ENCODE measurements at regions not wholly inside any gene's neighbourhood (a gene's known extent, or its start where the extent isn't known, plus 50 kb on each side); places are given as distances from the start of the nearest gene placed in this dataset.

- no peak for ATAC-seq
Measured at GRCh38 chr4:152029631-152030030, 268.8 kb upstream of the GATB start.

GRCh38 chr4:152028131-152028530, 267.3 kb upstream of the GATB start:
- 91 to 100% (median 93%) methylated on average over 1 of the region's 1 CpG for WGBS, 4 donors
- H3K27me3 ChIP-seq, result no peaks in the 10 kb centered on the region
- ATAC-seq, result no peak
- H3K36me3 ChIP-seq, result no peaks in the 10 kb centered on the region
- no peaks in the 10 kb centered on the region for H3K9me3 ChIP-seq
- TF ChIP-seq POLR2A (IDR thresholded peaks at IDR 0.05) (no peak), CTCF (IDR thresholded peaks at IDR 0.05) (no peak)
- DNase-seq, result no peak
- H3K4me3 ChIP-seq, result no peak overlapping the region
- intact Hi-C loops (cut with DNase I), result no loop called here
- no peak overlapping the region for H3K27ac ChIP-seq
- H3K4me1 ChIP-seq, result peaks cover 0 to 8% (median 0%) of the 10 kb centered on the region in 12 donors

More at GRCh38 chr4:152029631-152030030, 268.8 kb upstream of the GATB start:
- Histone ChIP-seq H3K4me3 (no peak overlapping the region), H3K27me3 (no peaks in the 10 kb centered on the region), H3K9me3 (no peaks in the 10 kb centered on the region), H3K27ac (no peak overlapping the region), H3K36me3 (no peaks in the 10 kb centered on the region), H3K4me1 (peaks cover 0 to 13% (median 0%) of the 10 kb centered on the region in 12 donors)
- TF ChIP-seq CTCF (IDR thresholded peaks at IDR 0.05), result no peak
- TF ChIP-seq POLR2A (IDR thresholded peaks at IDR 0.05), result no peak
- WGBS, 4 donors, result 90 to 94% (median 92%) methylated on average over 6 of the region's 6 CpGs
- no peak for DNase-seq
- intact Hi-C loops (cut with DNase I), result loop anchor here in 3 of 10 donors (5.0 to 10.0 kb wide), 3 partner anchors 62 to 345 kb away; no protein-coding TSS in a partner anchor

- Histone ChIP-seq H3K4me1 (peaks cover 0 to 22% (median 9%) of the 10 kb centered on the region in 12 donors), H3K4me3 (no peak overlapping the region), H3K36me3 (no peaks in the 10 kb centered on the region), H3K9me3 (no peaks in the 10 kb centered on the region), H3K27ac (no peak overlapping the region), H3K27me3 (no peaks in the 10 kb centered on the region)
- TF ChIP-seq CTCF (IDR thresholded peaks at IDR 0.05) (no peak), POLR2A (IDR thresholded peaks at IDR 0.05) (no peak)
- no peak for ATAC-seq
- no peak for DNase-seq
- intact Hi-C loops (cut with DNase I), result no loop called here
Measured at GRCh38 chr4:152024881-152025280, 264.1 kb upstream of the GATB start.

GRCh38 chr4:152023674-152024073, 262.9 kb upstream of the GATB start:
- no peak for DNase-seq
- no peak for ATAC-seq
- no peak for TF ChIP-seq POLR2A (IDR thresholded peaks at IDR 0.05)
- TF ChIP-seq CTCF (IDR thresholded peaks at IDR 0.05), result no peak
- intact Hi-C loops (cut with DNase I), result no loop called here
- Histone ChIP-seq H3K4me3 (no peak overlapping the region), H3K27ac (no peak overlapping the region), H3K27me3 (no peaks in the 10 kb centered on the region), H3K9me3 (no peaks in the 10 kb centered on the region), H3K36me3 (no peaks in the 10 kb centered on the region), H3K4me1 (peaks cover 0 to 22% (median 9%) of the 10 kb centered on the region in 12 donors)
- WGBS, 4 donors, result 71 to 76% (median 72%) methylated on average over 9 of the region's 9 CpGs
